SK-N-SH (cell line): ENCODE measurements at regions not wholly inside any gene's neighbourhood (a gene's known extent, or its start where the extent isn't known, plus 50 kb on each side); places are given as distances from the start of the nearest gene placed in this dataset.

Source experiments
- EP300 ChIP-seq, 2 experiments: IDR thresholded peaks; 2 replicates each; pipeline versions ENCODE4 v1.4.0 to v1.6.1; 2012; ENCODE audit warnings: borderline replicate concordance in 1 of 2, low read depth in 1 of 2, low read length in 1 of 2
- MXI1 ChIP-seq: IDR thresholded peaks from 2 replicates; pipeline ENCODE4 v1.6.1; 2012; ENCODE audit warnings: mild to moderate bottlenecking, low read depth, low read length, improper control_type of control experiment
- POLR2AphosphoS5 ChIP-seq: IDR thresholded peaks from 2 replicates; pipeline ENCODE4 v1.6.1; 2012; ENCODE audit warnings: low read depth, low read length
- RAD21 ChIP-seq: IDR thresholded peaks from 2 replicates; pipeline ENCODE4 v1.6.1; 2012; ENCODE audit warnings: mild to moderate bottlenecking, low read length
- RFX5 ChIP-seq: IDR thresholded peaks from 2 replicates; pipeline ENCODE4 v1.6.1; 2012; ENCODE audit warnings: mild to moderate bottlenecking, improper control_type of control experiment, low read length
- SMC3 ChIP-seq: IDR thresholded peaks from 2 replicates; pipeline ENCODE4 v1.6.1; 2012; ENCODE audit warnings: low read depth, low read length, improper control_type of control experiment
- TAF1 ChIP-seq: IDR thresholded peaks from 2 replicates; pipeline ENCODE4 v1.6.1; 2012; ENCODE audit warnings: low read depth, mild to moderate bottlenecking, low read length, moderate library complexity, borderline replicate concordance
- TCF12 ChIP-seq: IDR thresholded peaks from 2 replicates; pipeline ENCODE4 v1.4.0; 2012
- TF ChIP-seq, protein P1 (sequence below): fragments of 200-600 bp; sonication (generic); IDR thresholded peaks from 2 replicates; pipeline ENCODE4 v1.6.1; 2017; ENCODE audit warnings: antibody characterized with exemption, mild to moderate bottlenecking, moderate library complexity
- TF ChIP-seq, protein P2 (sequence below): IDR thresholded peaks from 2 replicates; pipeline ENCODE4 v1.4.0; 2012; ENCODE audit warnings: low read depth

DNA sequence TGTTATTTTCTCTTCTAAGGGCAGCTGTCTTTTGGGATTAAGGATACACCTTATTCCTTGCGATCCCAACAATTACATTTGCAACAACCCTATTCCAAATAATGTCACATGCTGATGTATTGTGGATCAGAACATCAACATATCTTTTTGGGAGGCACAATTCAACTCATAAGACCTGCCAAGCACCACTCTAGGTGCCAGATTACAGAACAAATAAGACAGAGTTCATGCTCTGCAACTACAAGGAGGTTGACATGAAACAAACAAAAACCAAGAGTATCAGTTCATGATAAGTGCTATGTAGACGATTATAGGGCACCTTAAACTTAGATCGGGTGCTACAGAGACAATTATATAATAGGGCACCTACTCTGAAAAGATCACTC is 203.2 kb upstream of the SGK1 start:
- TF ChIP-seq RAD21 (no peak), TAF1 (no peak), SMC3 (no peak), POLR2AphosphoS5 (no peak), TCF12 (no peak), EP300 (IDR thresholded peaks at IDR 0.05; ENCODE audit: borderline replicate concordance in 1 of 2, low read depth in 1 of 2, low read length in 1 of 2) (no peak), RFX5 (no peak), MXI1 (no peak)
- TF ChIP-seq, protein P1, sequence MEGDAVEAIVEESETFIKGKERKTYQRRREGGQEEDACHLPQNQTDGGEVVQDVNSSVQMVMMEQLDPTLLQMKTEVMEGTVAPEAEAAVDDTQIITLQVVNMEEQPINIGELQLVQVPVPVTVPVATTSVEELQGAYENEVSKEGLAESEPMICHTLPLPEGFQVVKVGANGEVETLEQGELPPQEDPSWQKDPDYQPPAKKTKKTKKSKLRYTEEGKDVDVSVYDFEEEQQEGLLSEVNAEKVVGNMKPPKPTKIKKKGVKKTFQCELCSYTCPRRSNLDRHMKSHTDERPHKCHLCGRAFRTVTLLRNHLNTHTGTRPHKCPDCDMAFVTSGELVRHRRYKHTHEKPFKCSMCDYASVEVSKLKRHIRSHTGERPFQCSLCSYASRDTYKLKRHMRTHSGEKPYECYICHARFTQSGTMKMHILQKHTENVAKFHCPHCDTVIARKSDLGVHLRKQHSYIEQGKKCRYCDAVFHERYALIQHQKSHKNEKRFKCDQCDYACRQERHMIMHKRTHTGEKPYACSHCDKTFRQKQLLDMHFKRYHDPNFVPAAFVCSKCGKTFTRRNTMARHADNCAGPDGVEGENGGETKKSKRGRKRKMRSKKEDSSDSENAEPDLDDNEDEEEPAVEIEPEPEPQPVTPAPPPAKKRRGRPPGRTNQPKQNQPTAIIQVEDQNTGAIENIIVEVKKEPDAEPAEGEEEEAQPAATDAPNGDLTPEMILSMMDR = no peak
- TF ChIP-seq, protein P2, sequence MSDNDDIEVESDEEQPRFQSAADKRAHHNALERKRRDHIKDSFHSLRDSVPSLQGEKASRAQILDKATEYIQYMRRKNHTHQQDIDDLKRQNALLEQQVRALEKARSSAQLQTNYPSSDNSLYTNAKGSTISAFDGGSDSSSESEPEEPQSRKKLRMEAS = no peak
